ENCODE measurements at regions not wholly inside any gene's neighbourhood (a gene's known extent, or its start where the extent isn't known, plus 50 kb on each side); places are given as distances from the start of the nearest gene placed in this dataset.

DNA sequence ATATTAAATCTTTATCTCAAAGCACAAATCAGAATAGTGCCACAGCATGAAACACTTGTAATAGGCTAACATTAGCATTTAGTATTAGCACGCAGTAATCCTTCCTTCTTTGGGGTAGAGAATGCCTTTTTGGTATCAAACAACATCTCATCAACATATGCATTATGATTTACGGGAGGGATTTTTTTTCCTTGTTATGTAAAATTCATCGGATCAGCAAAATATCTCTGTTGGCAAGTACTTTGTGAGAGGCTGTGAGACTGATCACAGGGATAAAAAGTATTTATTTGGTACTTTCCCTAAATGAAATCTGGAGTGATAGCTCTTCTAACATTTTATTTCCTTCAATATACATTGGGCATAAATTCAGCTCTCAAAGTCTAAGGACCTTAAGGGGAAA lies 68.4 kb upstream of the TMEM178A start:
- TF ChIP-seq, protein P1, sequence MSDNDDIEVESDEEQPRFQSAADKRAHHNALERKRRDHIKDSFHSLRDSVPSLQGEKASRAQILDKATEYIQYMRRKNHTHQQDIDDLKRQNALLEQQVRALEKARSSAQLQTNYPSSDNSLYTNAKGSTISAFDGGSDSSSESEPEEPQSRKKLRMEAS (IDR thresholded peaks at IDR 0.05; ENCODE audit: low read depth, low read length), result no peak
- TF ChIP-seq RFX5 (IDR thresholded peaks at IDR 0.05; ENCODE audit: low read depth, low read length) (no peak), SUPT20H (IDR thresholded peaks at IDR 0.05; ENCODE audit: borderline replicate concordance, control insufficient read depth, low read depth, low read length) (no peak), ZNF274 (IDR thresholded peaks at IDR 0.05; ENCODE audit: insufficient read depth, insufficient read length) (no peak), ZSCAN29 (IDR thresholded peaks at IDR 0.05) (no peak), POLR2AphosphoS5 (IDR thresholded peaks at IDR 0.05; ENCODE audit: low read length) (no peak), POLR2A (IDR thresholded peaks at IDR 0.05; ENCODE audit: low read depth, low read length) (no peak)
